Pons (tissue), 1 donor: ENCODE measurements at regions not wholly inside any gene's neighbourhood (a gene's known extent, or its start where the extent isn't known, plus 50 kb on each side); places are given as distances from the start of the nearest gene placed in this dataset.

Experiments
- DNase-seq: peaks from one replicate; pipeline ENCODE4 v3.0.0-alpha.2; 2016; ENCODE audit warnings: low spot score

DNA sequence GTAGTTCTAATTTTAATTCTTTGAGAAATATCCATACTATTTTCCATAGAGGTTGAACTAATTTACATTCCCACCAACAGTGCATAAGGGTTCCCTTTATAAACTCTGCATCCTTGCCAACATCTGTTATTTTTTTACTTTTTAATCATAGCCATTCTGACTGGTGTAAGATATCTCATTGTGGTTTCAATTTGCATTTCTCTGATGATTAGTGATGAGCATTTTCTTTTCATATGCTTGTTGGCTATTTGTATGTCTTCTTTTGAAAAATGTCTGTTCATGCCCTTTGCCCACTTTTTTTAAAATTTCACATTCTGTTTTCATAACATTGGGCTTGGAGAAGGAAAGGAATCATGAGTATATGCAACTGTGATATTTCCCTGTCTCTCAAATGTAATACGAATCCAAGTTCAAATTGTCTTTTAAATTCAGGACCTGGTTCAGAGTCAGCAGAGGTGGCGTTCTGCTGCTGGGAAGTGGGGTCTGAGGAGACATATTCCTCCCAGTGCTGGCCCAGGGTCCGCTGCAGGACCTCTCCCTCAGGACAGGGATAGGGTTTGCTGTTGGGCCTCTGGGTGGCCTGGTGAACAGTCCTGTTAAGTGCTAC lies 81.2 kb upstream of the ETV6 start:
- no peak for DNase-seq

DNA sequence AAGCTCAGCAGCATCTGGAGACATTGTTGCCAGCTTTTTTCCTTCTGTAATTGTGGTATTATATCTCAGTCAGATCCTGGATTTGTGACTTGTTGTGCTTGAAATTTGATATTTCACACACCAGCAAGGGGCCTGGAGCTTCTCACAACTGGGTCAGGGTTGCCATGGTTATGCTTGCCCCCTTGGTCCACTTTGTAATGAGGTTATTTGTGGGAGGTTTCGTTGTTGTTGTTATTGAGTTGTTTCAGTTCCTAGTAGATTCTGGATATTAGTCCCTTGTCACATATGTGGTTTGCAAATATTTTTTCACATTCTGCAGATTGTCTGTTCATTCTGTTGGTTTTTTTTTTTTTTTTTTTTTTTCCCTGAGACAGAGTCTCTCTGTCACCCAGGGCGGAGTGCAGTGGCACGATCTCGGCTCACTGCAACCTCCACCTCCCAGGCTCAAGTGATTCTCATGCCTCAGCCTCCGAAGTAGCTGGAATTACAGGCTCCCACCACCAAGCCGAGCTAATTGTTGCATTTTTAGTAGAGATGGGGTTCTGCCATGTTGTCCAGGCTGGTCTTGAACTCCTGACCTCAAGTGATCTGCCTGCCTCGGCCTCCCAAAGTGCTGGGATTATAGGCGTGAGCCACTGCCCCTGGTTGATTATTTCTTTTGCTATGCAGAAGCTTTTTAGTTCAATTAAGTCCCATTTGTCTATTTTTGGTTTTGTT lies 80.6 kb upstream of the ETV6 start:
- DNase-seq = no peak

DNA sequence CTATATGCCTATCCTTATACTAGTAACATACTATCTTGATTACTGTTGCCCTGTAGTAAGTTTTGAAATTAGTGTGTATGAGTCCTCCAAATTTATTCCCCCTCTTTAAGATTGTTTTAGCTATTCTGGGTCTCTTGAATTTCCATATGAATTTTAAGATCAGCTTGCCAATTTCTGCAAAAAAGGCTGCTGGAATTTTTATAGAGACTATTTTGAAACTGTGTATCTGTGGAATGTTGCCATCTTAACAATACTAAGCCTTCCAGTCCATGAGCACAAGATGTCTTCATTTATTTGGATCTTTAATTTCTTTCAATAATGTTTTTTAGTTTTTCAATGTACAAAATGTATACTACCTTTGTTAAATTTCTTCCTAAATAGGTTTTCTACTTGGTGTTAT lies 79.8 kb upstream of the ETV6 start:
- no peak for DNase-seq

DNA sequence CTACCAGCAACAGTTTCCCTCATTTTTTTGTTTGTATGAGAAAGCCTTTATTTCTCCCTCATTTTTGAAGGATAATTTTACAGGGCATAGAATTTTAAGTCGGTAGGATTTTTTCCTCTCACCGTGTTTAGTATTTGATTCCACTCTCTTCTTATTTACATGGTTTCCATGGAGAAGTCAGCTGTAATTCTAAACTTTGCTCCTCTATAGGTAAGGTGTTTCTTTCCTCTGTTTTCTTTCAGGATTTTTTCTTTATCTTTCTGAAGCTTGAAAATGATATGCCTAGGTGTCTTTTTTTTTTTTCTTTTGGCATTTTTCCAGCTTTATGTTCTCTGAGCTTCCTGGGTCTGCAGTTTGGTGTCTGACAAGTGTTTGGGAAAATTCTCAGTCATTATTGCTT lies 75.6 kb upstream of the ETV6 start:
- DNase-seq = no peak

DNA sequence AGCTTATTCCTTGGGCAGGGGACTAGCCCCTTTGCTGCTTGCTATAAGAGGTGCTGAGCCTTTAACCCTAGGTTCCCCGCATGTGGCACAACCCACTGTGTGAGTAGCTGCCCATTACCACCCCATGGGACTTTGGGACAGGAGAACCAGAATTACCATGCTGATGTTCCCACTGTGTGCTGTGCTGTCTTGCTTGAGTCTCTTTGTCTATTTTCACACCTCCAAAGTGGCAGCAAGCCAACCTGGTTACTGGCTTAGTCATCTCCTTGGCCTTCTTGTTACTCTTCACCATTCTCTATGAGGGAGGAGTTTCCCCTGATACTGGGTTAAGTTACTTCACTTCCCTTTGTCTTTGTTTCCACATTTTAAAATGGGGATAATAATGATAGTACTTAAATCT lies 73.4 kb upstream of the ETV6 start:
- no peak for DNase-seq

DNA sequence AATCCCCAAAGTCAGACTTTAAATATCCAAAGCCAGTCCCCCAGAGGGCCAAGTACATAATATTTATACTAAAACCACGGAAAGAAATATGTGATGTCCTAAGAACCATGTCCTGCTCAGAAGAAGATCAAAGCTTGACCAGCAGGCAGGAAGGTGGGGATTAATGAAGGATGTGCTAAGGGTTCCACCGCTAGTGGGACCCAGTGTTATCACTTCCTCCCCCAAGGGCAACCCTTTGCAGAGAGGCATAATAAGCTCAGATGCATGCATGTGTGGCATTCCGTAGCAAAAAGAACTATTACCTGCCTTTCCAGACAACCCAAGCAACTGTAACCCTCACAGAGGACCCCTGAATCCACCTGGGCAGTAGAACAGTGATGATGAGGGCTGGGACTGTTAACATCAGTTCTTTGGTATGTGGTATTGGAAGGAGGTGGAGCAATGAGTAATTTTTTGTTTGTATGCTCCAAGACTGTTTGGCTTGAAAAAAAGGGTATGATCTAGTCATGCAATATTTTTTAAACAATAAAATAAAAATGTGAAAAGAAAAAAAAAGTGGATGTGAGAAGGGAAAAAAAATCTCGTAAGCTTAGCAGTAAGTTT lies 71.7 kb upstream of the ETV6 start:
- DNase-seq = no peak

DNA sequence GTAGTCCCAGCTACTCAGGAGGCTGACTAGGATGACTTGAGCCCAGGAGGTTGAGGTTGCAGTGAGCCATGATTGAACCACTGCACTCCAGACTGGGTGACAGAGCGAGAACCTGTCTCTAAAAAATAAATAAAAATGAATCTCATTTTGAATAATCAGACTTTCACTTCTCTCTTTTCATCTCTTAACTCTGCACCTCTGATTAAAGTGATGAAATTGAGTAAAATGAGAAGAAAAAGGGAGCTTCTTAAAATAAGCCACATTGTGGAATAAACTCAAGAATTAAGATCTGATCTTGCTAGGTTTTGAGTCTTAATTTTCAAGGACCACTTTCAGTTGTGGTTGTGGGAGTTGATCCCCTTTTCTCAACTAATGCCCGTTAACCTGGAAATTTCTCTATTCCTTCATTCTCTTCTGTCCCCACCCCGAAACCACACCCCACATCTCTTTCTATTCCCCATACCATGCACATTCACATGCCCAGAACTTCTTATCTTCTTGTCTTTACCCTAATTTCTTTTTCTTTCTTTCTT lies 70.9 kb upstream of the ETV6 start:
- no peak for DNase-seq

DNA sequence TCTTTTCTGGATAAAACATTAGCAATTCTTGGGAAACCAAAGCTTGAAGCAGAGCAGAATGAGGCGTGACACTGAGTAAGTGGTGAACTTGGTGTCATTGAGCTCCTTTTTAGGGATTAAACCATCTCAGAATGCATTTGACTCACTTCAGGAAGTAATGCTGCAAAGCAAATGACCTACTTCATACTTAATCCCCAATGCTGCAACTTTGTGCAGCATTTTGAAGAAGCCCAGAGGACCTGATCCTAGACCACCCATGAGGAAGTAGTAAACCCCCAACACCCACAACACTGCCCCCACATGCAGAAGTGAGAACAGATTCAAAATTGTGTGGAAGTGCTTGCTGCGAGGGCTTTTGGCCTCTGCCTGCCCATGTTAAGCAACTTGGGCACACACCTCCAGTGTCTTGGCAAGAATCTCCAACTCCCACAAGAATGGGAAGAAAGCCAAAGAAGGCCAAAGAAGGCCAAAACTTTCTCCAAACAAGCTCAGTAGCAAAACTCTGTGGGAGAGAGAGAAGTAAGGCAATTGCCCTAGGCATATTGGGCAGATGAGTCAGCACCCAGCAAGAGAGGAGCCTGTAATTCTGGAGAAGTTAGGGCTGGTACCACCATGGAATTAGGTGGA lies 69.2 kb upstream of the ETV6 start:
- peak; percentile 45 for DNase-seq

DNA sequence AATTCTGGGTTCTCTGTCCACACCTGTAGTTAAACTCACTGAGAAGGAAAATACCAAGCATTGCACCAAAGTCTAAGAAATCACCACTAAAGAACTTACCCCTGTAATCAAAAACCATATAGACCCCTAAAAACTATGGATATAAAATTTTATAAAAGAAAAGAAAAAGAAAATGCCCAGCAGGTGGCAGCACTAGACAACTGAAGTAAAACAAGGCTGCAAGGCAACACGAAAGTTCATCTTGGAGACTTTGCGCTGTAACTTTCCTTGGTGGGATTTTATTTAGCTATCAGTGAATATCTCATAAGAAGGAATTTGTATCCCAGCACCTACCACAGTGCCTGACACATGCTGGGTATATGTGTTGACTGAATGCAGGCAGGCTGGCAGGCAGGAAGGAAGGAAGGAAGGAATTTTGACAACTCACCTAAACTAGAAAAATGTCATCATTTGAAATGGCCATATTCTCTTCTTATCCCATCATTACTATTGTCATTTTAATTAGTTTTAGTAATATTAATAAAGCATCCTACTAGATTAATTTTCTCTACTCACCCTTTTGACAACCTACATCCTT lies 68.2 kb upstream of the ETV6 start:
- DNase-seq = peak; percentile 77

DNA sequence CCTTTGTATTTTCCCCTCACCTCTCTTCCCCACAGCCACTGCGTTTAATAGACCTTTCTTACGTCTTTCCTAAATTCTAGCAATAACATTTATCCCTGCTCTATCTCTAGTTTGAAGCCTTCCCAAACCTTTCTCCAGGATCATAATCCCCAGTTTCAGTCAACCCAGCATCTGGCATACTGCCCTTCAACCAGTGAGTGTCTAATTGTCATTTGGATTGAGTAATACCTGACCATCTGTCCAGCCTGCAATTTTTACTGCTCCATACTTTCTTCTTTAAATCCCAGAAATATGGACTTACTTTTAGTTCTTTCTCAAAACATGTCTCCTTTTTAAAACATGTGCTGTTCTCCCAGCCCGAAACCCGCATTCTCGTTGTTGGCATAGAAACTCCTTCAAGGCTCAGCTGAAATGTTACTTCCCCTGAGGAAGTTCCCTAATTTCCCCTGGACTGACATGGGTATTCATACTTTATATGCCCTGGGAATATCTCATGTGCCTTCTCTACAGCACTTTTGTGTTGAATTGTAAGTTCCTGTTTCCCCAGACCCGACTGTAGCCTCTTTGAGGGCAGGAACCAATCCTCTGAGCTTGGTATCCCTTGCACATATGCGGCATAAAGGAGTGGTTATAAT lies 65.1 kb upstream of the ETV6 start:
- no peak for DNase-seq

DNA sequence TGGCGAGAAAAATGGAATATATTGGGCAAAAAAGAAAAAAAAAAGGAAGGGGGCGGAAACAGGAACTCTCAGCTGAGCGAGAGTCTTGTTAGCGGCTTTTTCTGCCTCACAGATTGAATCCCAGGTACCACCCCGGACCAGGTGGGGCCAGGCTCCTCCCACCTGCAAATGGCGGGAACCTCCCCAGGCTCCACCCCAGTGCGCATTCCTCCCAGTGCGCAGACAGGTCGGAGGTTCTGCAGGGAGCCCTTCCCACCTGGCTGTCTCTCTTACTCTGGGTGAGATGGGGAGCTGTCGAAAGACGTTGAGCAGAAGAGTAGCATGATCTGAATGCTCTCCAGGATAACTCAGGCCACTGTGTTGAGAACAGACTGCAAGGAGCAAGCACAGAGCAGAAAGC lies 57.0 kb upstream of the ETV6 start:
- no peak for DNase-seq

DNA sequence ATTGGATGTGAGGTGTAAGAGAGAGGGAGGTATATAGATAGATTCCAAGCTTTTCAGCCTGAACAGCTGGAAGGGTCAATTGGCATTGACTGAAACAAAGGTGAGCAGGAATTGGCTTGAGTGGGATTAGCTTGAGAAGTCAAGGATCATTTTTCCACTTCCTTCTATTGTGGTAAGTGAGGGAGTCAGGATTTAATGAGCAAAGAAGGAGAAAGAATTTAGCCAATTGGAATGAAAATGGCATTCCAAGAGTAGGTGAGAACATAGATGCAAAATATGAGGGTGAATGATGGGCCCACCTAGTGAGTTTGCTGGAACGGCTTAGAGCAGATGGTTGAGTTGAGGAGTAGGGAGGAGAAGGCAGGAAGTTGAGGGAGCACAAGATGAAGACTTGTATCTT lies 56.5 kb upstream of the ETV6 start:
- DNase-seq = no peak

DNA sequence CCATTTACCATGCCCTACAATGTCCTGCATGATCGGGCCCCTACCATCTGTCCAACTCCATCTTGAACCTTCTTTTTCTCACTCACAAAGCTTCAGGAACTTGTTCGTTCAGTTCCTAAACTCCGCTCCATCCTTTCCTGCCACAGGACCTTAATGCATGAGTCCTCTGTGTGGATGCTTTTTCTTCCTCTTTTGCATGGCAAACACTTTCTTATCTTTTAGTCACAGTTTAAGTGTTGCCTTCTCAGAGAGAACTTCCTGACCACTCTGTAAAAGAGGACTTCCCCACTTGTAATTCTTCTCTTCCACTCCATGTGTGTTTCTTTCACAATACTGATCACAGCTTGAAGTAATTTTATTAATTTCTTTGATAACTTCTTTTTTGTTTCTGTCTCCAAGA lies 54.4 kb upstream of the ETV6 start:
- DNase-seq = peak; percentile 18

DNA sequence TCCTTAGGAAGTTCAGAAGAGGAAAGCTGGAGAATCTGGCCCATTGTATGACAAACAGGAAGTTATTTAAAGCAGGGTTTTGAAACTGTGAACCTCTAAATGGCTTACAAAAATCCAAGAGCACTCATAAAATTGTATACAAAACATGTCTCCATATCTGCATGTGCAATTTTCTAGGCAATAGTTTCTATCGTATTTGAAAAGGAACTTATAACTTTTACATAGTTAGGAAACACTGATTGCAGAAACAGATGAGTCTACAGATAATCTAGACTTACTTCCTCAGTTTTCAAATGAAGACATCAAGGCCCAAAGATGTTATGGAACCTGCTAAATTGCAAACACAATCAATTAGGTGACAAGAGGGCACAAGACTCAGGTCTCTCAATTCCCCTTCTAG lies 53.3 kb upstream of the ETV6 start:
- no peak for DNase-seq

DNA sequence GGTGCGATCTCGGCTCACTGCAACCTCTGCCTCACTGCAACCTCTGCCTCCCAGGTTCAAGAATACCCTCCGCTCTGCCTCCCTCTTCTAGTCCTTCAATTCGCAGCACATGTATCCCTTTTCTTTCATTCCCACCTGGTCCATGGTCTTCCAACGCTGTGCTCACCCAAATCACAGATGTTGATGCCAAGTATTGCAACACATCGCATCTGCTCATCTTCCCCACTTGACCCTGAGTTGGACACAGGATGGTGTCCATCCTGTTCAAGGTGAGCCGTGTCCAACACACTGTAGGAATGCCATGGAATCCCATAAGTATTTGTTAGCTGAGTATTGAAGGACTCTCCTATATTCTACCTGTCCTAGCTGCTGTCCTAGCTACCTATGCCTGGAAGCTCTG lies 50.6 kb upstream of the ETV6 start:
- no peak for DNase-seq
